ENCODE measurements at regions not wholly inside any gene's neighbourhood (a gene's known extent, or its start where the extent isn't known, plus 50 kb on each side); places are given as distances from the start of the nearest gene placed in this dataset.
"Not testable (repeated sequence)": the region's sequence is repeated elsewhere in the genome, so short reads cannot be mapped to it uniquely, and the experiment has no call there.

DNA sequence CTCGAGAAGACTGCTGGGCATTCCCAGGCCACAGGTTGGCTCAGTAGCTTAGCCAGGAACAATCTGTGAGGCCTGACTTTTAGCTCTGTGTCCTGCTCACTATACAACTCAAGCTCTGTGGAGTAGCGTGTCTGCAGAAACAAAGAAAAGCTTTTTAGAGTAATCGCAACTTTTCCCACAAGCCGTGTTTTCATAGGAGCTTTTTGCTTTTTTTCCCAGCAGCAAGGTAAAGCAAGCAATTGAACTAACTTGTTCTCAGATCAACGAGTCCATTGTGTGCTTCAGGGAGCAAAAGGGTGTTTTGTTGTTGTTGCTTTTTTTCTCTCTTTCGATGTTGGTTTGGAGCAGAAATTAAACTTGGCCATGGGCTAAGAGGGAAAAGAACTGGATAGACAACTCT lies 97.3 kb upstream of the BCL2L14 start:
- intact Hi-C loops (cut with DNase I) = no loop called here
- no peak for DNase-seq (ENCODE audit: missing footprints)
- ATAC-seq = no peak

DNA sequence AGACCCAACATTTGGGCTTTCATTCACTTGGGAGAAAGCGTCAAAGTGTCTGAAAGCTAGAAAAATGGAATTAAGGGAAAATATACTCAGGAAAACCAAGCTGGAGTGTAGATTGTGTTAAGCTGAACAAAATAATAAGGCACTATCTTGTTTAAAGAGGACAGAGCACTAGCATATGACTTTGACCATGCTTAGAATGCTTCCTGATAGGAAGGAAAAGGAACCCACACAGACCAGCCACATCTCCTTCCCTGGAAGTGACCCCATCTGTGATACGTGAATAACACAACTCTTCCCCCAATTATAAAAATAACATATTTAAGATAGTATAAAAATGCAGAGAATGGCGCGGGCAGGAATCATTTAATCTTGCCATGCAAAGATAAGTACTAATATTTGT lies 94.7 kb upstream of the BCL2L14 start:
- intact Hi-C loops (cut with DNase I) = no loop called here
- no peak for ATAC-seq
- no peak for DNase-seq (ENCODE audit: missing footprints)

DNA sequence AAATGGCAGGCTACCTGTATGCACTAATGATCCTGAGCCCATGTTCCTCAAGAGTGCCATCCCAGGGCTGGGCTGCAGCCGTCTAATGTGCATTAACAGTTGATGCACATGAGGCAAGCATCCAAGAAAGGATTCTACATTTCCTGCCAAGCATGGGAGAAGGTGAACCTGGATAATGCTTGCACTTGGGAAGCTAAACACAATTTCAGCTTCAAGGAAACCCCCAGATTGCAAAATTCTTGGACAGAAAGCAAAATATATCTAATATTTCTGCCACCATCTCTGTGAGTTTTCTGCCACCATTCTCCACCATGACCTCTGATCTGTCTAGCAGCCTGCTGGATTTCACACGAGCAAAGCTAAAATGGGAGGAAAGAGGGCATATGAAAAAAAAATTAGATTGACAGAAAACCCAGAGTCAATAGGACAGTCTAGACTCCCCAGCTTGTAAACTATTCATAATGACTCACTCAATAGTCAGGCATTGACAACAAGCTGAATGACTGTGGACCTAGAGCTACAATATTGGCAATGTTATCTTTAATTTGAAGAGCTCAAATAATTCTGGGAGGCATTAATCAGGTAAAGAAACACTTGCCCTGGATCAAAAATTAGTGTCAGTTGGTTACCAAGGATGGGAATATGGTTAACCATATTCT lies 91.9 kb upstream of the BCL2L14 start:
- no peak for DNase-seq (ENCODE audit: missing footprints)
- ATAC-seq = no peak
- intact Hi-C loops (cut with DNase I) = no loop called here

DNA sequence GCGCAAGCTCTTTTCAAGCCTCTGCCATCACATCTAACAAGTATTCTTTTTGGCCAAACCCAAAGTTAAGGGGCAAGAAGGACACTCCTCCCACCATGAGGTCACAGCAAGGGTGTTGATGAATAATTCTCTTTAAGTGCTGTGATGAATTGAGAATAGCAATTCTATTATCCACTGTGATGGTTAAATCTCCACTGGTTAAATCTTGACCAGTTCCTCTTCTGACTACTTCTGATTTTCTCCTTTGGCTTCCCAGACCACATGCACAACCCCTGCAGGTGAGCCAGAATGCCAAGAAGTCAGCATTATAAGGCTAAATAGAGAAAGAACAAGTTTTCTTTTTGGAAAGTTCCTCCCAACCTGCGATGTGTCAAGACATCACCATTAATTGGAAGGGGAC lies 90.6 kb upstream of the BCL2L14 start:
- intact Hi-C loops (cut with DNase I) = no loop called here
- no peak for ATAC-seq
- DNase-seq (ENCODE audit: missing footprints) = no peak

DNA sequence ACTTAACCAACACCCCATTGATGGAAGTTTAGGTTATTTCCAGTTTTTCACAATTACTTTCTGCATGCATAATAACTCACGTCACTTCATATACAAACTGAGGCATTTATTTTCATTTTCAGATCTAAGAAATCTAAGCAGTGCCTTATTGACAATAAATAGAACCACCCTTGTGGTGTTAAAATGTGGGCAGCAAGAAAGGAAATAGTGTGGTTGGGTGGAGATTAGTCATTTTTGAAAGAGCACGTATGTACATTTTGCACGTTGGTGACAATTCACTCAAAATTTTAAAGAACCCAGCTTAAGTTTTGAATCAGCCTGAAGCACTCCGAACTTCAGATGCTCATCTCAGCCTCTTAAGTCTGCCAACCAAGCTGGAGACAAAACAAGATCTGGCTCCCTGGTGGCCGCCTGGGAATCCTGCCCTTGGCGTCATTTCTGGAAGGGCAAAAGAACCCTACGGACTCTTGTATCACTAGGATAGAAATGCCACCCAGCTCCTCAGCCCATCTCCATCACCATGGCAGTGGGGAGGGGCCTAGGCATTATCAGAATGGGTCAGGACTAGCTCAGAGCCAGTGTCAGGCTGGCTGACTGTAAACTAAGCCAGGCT lies 89.5 kb upstream of the BCL2L14 start:
- ATAC-seq = no peak
- no peak for DNase-seq (ENCODE audit: missing footprints)
- intact Hi-C loops (cut with DNase I) = no loop called here

DNA sequence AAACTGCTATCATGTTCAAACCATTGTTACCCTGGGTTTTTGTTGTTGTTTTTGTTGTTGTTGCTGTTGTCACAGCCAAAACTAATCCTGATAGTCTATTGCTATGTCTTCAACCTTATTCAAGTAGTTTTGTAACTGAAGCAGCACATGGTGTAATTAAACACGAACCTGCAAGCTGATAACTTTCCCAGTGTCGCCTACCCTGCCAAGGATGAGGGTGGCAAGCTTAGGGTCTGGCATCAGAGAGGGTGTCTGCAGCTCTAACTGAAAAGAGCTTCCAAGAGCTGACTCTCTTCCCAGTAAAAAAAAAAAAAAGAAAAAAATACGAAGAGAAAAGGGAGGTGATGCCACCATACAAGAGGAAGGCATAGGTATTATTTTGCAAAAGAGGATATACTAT lies 86.3 kb upstream of the BCL2L14 start:
- ATAC-seq = no peak
- intact Hi-C loops (cut with DNase I) = no loop called here
- DNase-seq (ENCODE audit: missing footprints) = no peak

DNA sequence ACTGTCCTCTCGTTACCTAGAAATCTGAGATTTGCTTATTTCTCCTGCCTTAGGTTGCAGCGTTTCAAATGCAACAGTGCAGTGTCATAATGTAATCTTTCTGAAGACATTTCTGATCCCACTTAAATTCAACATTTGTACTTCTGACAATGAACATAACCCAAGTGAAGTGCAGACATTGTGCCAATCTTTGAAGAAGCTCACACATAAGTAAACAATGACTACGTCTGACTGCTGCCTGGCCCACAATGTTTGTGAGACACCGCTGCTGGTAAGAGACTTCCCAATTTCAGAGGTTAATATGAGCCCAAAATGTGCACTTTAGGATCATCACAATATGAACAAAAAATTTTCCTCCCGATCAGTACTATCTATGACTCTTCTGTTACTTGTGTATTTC lies 84.6 kb upstream of the BCL2L14 start:
- ATAC-seq (no peak), DNase-seq (ENCODE audit: missing footprints) (no peak)
- intact Hi-C loops (cut with DNase I) = no loop called here

DNA sequence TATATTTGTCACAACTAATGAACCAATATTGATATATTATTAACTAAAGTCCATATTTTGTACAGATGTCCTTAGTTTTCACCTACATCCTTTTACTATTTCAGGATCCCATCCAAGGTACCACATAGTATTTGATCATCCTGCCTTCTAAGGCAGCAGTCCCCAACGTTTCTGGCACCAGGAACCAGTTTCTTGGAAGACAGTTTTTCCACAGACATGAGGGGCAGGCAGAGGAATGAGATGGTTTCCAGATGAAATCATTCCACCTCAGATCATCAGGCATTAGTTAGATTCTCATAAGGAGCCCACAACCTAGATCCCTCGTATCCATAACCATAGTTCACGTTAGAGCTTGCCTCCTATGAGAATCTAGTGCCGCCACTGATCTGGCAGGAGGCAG lies 82.8 kb upstream of the BCL2L14 start:
- ATAC-seq = no peak

DNA sequence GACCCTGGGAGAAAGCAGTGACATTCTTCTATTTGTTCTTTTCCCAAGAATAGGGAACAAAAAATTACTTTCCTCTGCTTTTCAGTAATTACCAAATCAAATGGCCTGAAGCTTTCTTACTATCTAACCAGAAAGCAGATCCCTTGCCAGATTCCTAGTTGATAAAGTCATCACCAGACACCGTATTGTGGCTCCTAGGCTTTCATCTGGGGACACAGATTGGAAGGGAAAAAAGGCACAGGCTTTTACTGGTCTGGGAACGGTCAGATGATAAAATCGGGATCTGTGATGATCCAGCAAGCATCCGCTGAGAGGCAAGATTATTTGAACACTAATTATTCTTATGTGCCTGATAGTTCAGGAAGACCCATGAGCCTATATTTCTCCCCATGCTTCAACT lies 79.1 kb upstream of the BCL2L14 start:
- DNase-seq (ENCODE audit: missing footprints) (no peak), ATAC-seq (no peak)
- intact Hi-C loops (cut with DNase I) = no loop called here

More for the DNA sequence above, 82.8 kb upstream of the BCL2L14 start:
- intact Hi-C loops (cut with DNase I) = no loop called here
- no peak for DNase-seq (ENCODE audit: missing footprints)

DNA sequence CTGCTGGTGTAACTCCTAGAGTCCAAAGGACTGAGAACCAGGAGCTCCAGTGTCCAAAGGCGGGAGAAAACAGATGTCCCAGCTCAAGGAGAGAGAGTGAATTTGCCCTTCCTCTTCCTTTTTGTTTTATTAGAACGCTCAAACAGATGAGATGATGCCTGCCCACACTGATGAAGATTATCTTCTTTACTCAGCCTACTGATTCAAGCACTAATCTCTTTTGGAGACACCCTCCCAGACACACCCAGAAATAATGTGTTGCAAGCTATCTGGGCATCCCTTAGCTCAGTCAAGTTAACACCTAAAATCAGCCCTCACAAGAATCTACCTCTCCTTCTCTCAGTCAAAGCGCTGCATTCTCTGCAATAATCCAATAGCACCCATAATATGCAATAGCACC lies 78.2 kb upstream of the BCL2L14 start:
- DNase-seq (ENCODE audit: missing footprints) (no peak), ATAC-seq (no peak)
- intact Hi-C loops (cut with DNase I) = no loop called here

DNA sequence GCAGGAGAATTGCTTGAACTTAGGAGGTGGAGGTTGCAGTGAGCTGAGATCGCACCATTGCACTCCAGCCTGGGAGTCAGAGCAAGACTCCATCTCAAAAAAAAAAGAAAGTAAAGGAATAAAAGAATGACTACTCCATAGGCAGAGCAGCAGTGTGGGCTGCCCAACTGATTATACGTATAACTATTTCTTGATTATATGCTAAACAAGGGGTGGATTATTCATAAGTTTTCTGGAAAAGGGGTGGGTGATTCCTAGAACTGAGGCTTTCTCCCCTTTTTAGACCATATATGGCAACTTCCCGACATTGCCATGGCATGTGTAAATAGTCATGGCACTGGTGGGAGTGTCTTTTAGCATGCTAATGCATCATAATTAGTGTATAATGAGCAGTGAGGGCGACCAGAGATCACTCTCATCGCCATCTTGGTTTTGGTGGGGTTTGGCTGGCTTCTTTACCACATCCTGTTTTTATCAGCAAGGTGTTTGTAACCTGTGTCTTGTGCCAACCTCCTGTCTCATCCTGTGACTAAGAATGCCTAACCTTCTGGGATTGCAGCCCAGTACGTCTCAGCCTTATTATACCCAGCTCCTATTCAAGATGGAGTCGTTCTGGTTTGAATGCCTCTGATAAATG lies 72.3 kb upstream of the BCL2L14 start:
- intact Hi-C loops (cut with DNase I) = not testable (repeated sequence)

DNA sequence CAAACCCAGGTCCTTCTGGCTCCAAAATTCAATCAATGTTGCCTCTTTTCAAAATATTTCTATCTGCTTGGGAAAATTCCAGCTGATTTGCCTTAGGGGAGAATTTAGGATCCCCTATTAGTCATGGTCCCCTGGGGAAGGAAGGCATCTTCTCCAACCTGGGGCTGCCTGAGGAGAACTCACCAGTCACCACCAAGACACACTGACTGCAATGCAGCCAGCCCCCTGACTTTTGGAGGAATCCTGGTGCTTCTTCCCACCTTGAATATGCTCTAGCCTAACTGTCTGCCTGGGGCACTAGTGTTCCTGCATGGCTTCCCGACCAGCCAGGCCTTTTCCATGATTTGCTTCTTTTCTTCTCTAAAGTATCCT lies 71.8 kb upstream of the BCL2L14 start:
- intact Hi-C loops (cut with DNase I) = no loop called here
- DNase-seq (ENCODE audit: missing footprints) (no peak), ATAC-seq (no peak)

More for the DNA sequence above, 72.3 kb upstream of the BCL2L14 start:
- DNase-seq (ENCODE audit: missing footprints); ATAC-seq: not testable (repeated sequence)

DNA sequence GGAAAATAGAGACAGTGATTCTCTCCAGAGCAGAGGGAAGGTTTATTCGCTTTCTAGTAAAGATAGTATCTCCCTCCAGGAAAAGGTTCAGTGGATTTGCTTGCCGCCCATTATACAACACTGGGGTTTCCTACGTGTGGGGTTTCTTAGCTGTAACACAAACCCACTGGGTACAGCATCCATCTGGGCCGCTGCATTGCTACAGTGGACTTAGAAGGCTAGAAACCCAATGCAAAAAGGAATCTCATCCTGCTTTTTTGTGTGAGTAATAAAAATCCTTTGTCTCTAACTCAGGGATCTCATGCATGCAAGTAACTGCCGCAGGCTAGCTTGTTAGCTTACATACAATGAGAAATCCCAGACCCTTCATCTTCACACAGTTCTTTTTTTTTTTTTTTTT lies 67.1 kb upstream of the BCL2L14 start:
- intact Hi-C loops (cut with DNase I) = no loop called here
- ATAC-seq = no peak
- no peak for DNase-seq (ENCODE audit: missing footprints)

DNA sequence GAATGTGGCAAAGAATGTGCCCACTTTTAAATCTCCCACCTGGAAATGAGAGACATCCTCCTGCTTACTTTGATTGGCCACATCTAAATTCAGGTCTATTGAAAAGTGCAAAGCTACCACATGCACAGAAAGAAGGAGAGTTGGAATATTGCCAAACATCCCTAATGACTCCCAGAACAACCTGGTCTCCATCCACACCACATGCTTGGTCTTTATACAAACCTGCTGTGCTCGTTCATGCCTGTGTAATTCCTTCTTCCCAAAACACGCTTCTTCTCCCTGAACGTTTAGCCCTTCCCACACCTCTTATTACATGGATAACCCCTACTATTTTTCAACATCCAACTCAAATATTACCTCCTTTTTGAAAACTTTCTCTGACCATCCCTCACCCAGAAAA lies 66.2 kb upstream of the BCL2L14 start:
- DNase-seq (ENCODE audit: missing footprints) (no peak), ATAC-seq (no peak)
- intact Hi-C loops (cut with DNase I) = no loop called here

DNA sequence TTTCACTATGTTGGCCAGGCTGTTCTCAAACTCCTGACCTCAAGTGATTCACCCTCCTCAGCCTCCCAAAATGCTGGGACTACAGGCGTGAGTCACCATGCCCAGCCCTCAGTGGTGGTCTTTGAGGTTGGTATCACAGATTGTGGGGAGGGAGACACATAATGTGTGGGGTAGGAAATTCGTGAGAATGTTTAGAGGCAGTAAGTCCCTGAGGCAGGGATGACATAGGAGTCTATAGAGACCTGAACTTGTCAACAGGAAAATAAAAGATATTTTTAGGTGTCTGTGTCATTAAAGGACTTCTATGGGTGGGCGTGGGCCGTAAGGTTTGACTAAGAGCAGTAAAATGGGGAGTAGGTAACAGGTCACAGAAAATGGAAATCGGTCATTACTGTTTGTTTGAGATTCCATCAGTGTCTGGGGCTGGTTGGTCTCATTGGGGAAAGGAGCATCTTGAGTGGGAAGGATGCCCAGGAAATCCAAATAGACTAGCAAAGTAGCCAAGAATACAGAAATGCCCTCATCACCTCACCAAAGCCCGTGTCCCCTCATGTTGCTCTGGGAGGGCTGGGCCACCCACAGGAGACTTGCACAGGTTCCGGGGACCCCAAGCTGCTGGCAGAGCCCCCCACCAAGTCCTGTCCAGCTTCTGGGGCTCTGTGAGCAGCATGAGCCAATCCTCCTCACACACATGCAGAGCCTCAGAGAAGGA lies 63.6 kb upstream of the BCL2L14 start:
- intact Hi-C loops (cut with DNase I) = no loop called here
- ATAC-seq = no peak
- DNase-seq (ENCODE audit: missing footprints) = no peak

DNA sequence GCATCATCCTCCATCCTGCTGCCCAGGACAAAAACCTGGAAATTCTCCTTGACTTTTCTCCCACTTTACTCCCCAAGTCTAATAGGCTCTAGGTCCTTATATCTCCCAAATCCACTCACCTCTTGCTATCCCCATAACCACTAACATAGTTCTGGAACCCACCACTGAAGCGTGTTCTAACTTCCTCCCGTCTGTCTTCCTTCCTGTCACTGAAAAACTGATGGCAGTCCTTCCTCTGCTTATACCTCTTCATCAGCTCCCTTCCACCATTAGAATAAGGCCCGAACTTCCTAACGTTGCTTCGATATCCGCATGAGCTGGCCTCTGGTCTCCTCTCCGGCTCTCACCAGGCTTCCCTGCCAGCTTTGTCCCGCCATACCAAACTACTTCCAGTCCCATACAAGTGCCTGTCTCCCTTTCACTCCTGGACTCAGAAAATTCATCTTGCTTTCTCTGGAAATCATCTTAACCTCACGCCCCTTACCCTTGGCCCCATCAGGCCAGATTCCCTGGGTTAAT lies 63.0 kb upstream of the BCL2L14 start:
- intact Hi-C loops (cut with DNase I) = no loop called here
- ATAC-seq (no peak), DNase-seq (ENCODE audit: missing footprints) (no peak)

DNA sequence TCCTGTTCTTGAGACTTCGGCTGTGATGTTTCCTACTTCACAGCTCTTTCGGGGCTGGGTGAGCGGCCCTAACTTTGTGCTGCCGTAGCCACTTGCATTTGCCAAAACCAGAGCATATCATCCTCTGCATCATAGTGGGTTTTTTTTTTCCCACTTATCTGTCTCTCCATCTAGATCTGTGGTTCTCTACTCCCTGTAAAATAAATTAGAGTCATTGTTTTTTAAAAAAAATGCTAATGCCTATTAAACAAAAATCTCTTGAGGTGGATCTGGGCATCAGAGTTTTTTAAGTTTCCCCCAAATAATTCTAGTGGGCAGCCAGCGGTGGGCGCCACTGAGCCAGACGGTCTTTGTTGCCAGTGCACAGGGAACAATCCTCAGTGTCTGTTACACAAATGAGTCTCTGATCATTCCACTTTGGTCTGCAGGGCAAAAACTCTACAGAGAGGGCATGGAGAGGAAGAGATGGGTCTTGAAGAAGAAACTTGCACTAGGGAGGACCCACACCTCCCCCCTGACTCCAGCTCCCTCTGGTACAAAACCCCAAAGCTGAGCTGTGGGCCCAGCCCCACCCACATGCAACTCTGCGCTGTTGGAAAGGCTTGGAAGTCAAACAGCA lies 62.4 kb upstream of the BCL2L14 start:
- no peak for ATAC-seq
- intact Hi-C loops (cut with DNase I) = no loop called here
- no peak for DNase-seq (ENCODE audit: missing footprints)

DNA sequence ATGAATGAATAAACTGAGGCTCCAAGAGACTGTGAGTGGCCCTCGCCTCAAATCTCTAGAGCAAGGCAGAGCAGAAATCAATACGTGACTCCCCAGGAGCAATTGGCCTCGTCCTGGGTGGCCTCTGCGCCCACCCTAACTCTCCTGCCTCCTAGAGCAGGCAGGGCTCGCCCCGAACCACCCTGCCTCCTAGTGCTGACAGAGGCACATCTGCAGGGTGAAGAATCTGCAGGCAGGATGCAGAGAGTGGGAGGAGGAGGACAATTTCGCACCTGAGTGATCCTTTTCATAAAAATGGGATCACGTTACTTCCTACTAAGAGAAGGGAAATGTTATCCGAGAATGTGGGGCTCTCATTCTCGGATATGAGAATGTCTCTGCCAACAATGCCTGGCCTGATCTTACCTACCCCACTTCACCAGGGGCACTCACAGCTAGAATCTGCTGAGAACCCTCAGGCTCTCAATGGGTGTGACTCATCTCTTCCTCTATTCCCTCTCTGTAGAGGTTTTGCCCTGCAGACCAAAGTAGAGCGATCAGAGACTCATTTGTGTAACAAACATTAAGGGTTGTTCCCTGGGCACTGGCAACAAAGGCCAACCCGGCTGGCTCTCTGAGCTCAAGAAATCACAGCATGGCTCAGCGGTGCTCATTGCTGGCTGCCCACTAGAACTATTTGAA lies 61.7 kb upstream of the BCL2L14 start:
- DNase-seq (ENCODE audit: missing footprints) = no peak
- ATAC-seq = no peak
- intact Hi-C loops (cut with DNase I) = no loop called here

DNA sequence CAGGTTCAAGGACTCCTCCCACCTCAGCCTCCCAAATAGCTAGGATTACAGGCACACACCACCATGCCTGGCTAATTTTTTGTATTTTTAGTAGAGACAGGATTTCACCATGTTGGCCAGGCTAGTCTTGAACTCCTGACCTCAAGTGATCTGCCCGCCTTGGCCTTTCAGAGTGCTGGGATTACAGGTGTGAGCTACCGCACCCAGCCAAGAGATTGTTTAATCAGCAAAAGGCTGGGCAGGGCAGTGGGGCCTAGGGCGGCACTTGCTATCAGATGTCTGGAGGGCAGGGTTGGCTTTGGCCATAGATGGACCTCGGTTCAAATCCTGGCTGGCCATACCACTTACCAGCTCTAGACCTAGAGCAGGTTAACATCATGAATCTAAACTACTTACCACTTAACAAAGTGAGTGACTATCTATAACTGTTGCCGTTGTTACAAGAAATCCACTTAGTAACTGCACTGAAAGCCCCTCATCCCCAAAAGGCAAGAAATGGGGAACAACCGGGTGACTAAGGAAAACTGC lies 60.9 kb upstream of the BCL2L14 start:
- intact Hi-C loops (cut with DNase I); ATAC-seq; DNase-seq (ENCODE audit: missing footprints): not testable (repeated sequence)
